Panc1 (cell line): ENCODE measurements at regions not wholly inside any gene's neighbourhood (a gene's known extent, or its start where the extent isn't known, plus 50 kb on each side); places are given as distances from the start of the nearest gene placed in this dataset.

ENCODE experiments used
- CTCF ChIP-seq: fragments of 450-650 bp; IDR thresholded peaks from 2 replicates; pipeline ENCODE4 v1.5.1; 2017; ENCODE audit warnings: mild to moderate bottlenecking
- POLR2AphosphoS5 ChIP-seq: IDR thresholded peaks from 2 replicates; pipeline ENCODE4 v1.6.1; 2012; ENCODE audit warnings: mild to moderate bottlenecking, low read depth, low read length, moderate library complexity
- REST ChIP-seq, 2 experiments: IDR thresholded peaks; 2 replicates each; pipeline ENCODE4 v1.6.1; 2011 to 2012; ENCODE audit warnings: low read depth in 2 of 2, control low read depth in 1 of 2, low read length in 1 of 2, mild to moderate bottlenecking in 1 of 2, moderate library complexity in 1 of 2; ENCODE audit not compliant: insufficient read depth in 1 of 2
- SIN3A ChIP-seq: IDR thresholded peaks from 2 replicates; pipeline ENCODE4 v1.6.1; 2012; ENCODE audit warnings: low read depth, mild to moderate bottlenecking, low read length, moderate library complexity, borderline replicate concordance; ENCODE audit not compliant: insufficient read depth
- TCF7L2 ChIP-seq: IDR thresholded peaks from 2 replicates; pipeline ENCODE4 v1.6.1; 2011; ENCODE audit warnings: mild to moderate bottlenecking, low read depth, low read length, inconsistent platforms

GRCh38 chr22:22156716-22157347 is 87.8 kb upstream of the VPREB1 start:
- TF ChIP-seq CTCF (peak; percentile 81), POLR2AphosphoS5 (no peak), SIN3A (no peak), REST (IDR thresholded peaks at IDR 0.05; ENCODE audit: insufficient read depth in 1 of 2, low read depth in 2 of 2, low read length in 1 of 2) (no peak), TCF7L2 (no peak)
